Mesendoderm (in vitro differentiated cells): ENCODE measurements at regions not wholly inside any gene's neighbourhood (a gene's known extent, or its start where the extent isn't known, plus 50 kb on each side); places are given as distances from the start of the nearest gene placed in this dataset.
"Not testable (repeated sequence)": the region's sequence is repeated elsewhere in the genome, so short reads cannot be mapped to it uniquely, and the experiment has no call there.

Experiments
- DNase-seq: peaks from one replicate; pipeline ENCODE4 v3.0.0; 2013
- H2AK5ac ChIP-seq: 2 replicates; pipeline ENCODE4 v1.6.1; 2013; ENCODE audit warnings: low read length, inconsistent platforms
- H2BK120ac ChIP-seq: 2 replicates; pipeline ENCODE4 v1.6.1; 2013; ENCODE audit warnings: low read depth, mild to moderate bottlenecking, low read length, moderate library complexity, mixed read lengths
- H2BK15ac ChIP-seq: replicated peaks from 2 replicates; pipeline ENCODE4 v1.6.1; 2013; ENCODE audit warnings: low read depth, mild to moderate bottlenecking, moderate library complexity
- H2BK5ac ChIP-seq: 2 replicates; pipeline ENCODE4 v1.6.1; 2013; ENCODE audit warnings: low read length, inconsistent platforms
- H3K18ac ChIP-seq: 2 replicates; pipeline ENCODE4 v1.6.1; 2013; ENCODE audit warnings: mild to moderate bottlenecking, low read length, mixed read lengths
- H3K23ac ChIP-seq: one replicate; pipeline ENCODE4 v1.6.1; 2013; ENCODE audit warnings: low read length
- H3K27ac ChIP-seq: 2 replicates; pipeline ENCODE4 v1.5.1; 2013; ENCODE audit warnings: low read depth, mild to moderate bottlenecking, inconsistent platforms, low read length, moderate library complexity
- H3K27me3 ChIP-seq: 2 replicates; pipeline ENCODE4 v1.6.1; 2013; ENCODE audit warnings: low read length, control low read depth, mild to moderate bottlenecking, inconsistent platforms; ENCODE audit not compliant: insufficient read depth, poor library complexity
- H3K36me3 ChIP-seq: 2 replicates; pipeline ENCODE4 v1.6.1; 2013; ENCODE audit warnings: low read length, inconsistent platforms; ENCODE audit not compliant: control insufficient read depth, insufficient read depth
- H3K4ac ChIP-seq: one replicate; pipeline ENCODE4 v1.6.1; 2013; ENCODE audit warnings: low read depth, mild to moderate bottlenecking, low read length, moderate library complexity
- H3K4me1 ChIP-seq: 2 replicates; pipeline ENCODE4 v1.6.1; 2013; ENCODE audit warnings: low read depth, low read length, inconsistent platforms; ENCODE audit not compliant: control insufficient read depth
- H3K4me2 ChIP-seq: 2 replicates; pipeline ENCODE4 v1.6.1; 2013; ENCODE audit warnings: low read length
- H3K4me3 ChIP-seq: 2 replicates; pipeline ENCODE4 v1.5.1; 2013; ENCODE audit warnings: mild to moderate bottlenecking, low read length
- H3K56ac ChIP-seq: one replicate; pipeline ENCODE4 v1.6.1; 2013; ENCODE audit warnings: low read length
- H3K79me1 ChIP-seq: 2 replicates; pipeline ENCODE4 v1.6.1; 2013; ENCODE audit warnings: low read length, inconsistent platforms
- H3K79me2 ChIP-seq: 2 replicates; pipeline ENCODE4 v1.6.1; 2013; ENCODE audit warnings: mild to moderate bottlenecking, low read length; ENCODE audit not compliant: control insufficient read depth, insufficient read depth
- H3K9ac ChIP-seq: 2 replicates; pipeline ENCODE4 v1.6.1; 2013; ENCODE audit warnings: low read length, inconsistent platforms
- H4K5ac ChIP-seq: one replicate; pipeline ENCODE4 v1.6.1; 2013; ENCODE audit warnings: low read length
- H4K8ac ChIP-seq: one replicate; pipeline ENCODE4 v1.6.1; 2013; ENCODE audit warnings: low read depth, mild to moderate bottlenecking, control low read depth, low read length, moderate library complexity
- WGBS: extraction: QIAGEN DNeasy Blood & Tissue Kit; methylation state at CpG from one replicate; pipeline ENCODE4 v1.1.7; 2013; ENCODE audit warnings: low lambda C conversion rate, missing lambda C conversion rate; ENCODE audit not compliant: insufficient coverage; ENCODE audit errors: extremely low coverage; 5-methylcytosine and 5-hydroxymethylcytosine counted together

DNA sequence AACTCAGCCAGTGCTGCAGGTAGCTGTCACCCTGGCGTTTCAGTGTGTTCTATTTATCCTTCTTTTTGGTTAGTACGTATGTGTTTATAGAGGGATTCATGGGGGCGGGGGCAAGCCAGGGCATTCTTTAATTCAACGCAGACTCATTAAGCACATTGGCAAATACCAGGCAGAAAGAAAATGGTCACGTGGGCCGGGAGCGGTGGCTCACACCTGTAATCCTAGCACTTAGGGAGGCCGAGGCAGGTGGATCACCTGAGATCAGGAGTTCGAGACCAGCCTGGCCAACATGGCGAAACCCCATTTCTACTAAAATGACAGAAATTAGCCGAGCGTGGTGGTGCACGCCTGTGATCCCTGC lies 69.1 kb downstream of the HAPSTR1 start:
- Histone ChIP-seq H3K36me3 (no peaks in the 10 kb centered on the region), H3K9ac (no peak overlapping the region), H2BK120ac (no peak overlapping the region), H3K56ac (no peak overlapping the region), H3K27ac (no peak overlapping the region), H2BK15ac (no peak overlapping the region), H2AK5ac (no peak overlapping the region), H4K8ac (no peak overlapping the region), H3K4me2 (no peak overlapping the region), H3K27me3 (no peaks in the 10 kb centered on the region), H3K79me1 (no peaks in the 10 kb centered on the region), H3K4me3 (no peak overlapping the region), H3K79me2 (no peaks in the 10 kb centered on the region), H4K5ac (no peak overlapping the region), H3K4me1 (no peaks in the 10 kb centered on the region), H3K4ac (no peak overlapping the region), H3K23ac (no peak overlapping the region), H3K18ac (no peak overlapping the region), H2BK5ac (no peak overlapping the region)
- DNase-seq: no peak
- no CpG with 5 or more reads among the region's 13 CpGs for WGBS

DNA sequence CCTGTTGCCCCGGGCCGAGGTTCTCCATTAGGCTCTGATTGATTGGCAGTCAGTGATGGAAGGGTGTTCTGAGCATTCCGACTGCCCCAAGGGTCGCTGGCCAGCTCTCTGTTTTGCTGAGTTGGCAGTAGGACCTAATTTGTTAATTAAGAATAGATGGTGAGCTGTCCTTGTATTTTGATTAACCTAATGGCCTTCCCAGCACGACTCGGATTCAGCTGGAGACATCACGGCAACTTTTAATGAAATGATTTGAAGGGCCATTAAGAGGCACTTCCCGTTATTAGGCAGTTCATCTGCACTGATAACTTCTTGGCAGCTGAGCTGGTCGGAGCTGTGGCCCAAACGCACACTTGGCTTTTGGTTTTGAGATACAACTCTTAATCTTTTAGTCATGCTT lies 74.2 kb downstream of the HAPSTR1 start:
- H3K27ac ChIP-seq: no peak overlapping the region
- H3K79me1 ChIP-seq: no peaks in the 10 kb centered on the region
- H3K18ac ChIP-seq: no peak overlapping the region
- H3K56ac ChIP-seq: no peak overlapping the region
- no peak overlapping the region for H3K4me2 ChIP-seq
- no peak overlapping the region for H3K4me3 ChIP-seq
- H3K36me3 ChIP-seq: no peaks in the 10 kb centered on the region
- DNase-seq: no peak
- H3K79me2 ChIP-seq: no peaks in the 10 kb centered on the region
- no CpG with 5 or more reads among the region's 10 CpGs for WGBS
- H3K9ac ChIP-seq: no peak overlapping the region
- no peaks in the 10 kb centered on the region for H3K27me3 ChIP-seq
- H3K4ac ChIP-seq: no peak overlapping the region
- no peak overlapping the region for H2BK15ac ChIP-seq
- no peak overlapping the region for H4K5ac ChIP-seq
- no peak overlapping the region for H3K23ac ChIP-seq
- no peak overlapping the region for H2AK5ac ChIP-seq
- no peak overlapping the region for H2BK120ac ChIP-seq
- no peaks in the 10 kb centered on the region for H3K4me1 ChIP-seq
- H2BK5ac ChIP-seq: no peak overlapping the region
- no peak overlapping the region for H4K8ac ChIP-seq

DNA sequence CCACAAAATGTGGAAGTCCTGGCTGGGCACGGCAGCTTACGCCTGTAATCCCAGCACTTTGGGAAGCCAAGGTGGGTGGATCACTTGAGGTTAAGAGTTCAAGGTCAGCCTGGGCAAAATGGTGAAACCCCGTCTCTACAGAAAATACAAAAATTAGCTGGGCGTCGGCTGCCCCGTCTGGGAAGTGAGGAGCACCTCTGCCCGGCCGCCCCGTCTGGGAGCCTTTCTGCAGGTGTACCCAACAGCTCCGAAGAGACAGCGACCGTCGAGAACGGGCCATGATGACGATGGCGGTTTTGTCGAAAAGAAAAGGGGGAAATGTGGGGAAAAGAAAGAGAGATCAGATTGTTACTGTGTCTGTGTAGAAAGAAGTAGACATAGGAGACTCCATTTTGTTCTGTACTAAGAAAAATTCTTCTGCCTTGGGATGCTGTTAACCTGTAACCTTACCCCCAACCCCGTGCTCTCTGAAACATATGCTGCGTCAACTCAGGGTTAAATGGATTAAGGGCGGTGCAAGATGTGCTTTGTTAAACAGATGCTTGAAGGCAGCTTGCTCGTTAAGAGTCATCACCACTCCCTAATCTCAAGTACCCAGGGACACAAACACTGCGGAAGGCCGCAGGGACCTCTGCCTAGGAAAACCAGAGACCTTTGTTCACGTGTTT lies 75.0 kb downstream of the HAPSTR1 start:
- no CpG with 5 or more reads among the region's 24 CpGs for WGBS
- not testable (repeated sequence) for H2BK5ac ChIP-seq, H3K18ac ChIP-seq, H3K79me2 ChIP-seq, H3K4me1 ChIP-seq, H2BK15ac ChIP-seq, H3K23ac ChIP-seq, H4K8ac ChIP-seq, H2AK5ac ChIP-seq, H3K79me1 ChIP-seq, H4K5ac ChIP-seq, H3K9ac ChIP-seq, H3K27ac ChIP-seq, H3K4ac ChIP-seq, DNase-seq, H3K4me3 ChIP-seq, H3K27me3 ChIP-seq, H3K56ac ChIP-seq, H3K4me2 ChIP-seq, H3K36me3 ChIP-seq, H2BK120ac ChIP-seq

DNA sequence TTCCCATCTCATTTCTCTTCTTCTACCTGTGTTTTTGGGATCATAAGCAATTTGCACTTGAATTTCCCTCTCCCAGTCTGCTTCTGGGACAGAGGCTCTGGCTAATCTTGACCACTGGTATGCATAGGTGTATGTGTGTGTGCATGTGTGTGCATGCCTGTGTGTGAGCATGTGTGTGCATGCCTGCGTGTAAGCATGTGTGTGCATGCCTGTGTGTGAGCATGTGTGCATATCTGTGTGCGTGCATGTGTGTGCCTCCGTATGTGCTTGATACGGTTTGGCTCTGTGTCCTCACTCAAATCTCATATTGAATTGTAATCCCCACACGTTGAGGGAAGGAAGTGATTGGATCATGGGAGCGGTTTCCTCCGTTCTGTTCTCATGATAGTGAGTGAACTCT lies 77.7 kb downstream of the HAPSTR1 start:
- no peak overlapping the region for H4K8ac ChIP-seq
- H2BK120ac ChIP-seq: no peak overlapping the region
- no peak overlapping the region for H2BK15ac ChIP-seq
- H3K18ac ChIP-seq: no peak overlapping the region
- no peak for DNase-seq
- H3K4me3 ChIP-seq: no peak overlapping the region
- WGBS: no CpG with 5 or more reads among the region's 7 CpGs
- H3K4me2 ChIP-seq: no peak overlapping the region
- H2AK5ac ChIP-seq: no peak overlapping the region
- H3K79me1 ChIP-seq: no peaks in the 10 kb centered on the region
- H3K27me3 ChIP-seq: no peaks in the 10 kb centered on the region
- H3K9ac ChIP-seq: no peak overlapping the region
- H3K23ac ChIP-seq: no peak overlapping the region
- no peaks in the 10 kb centered on the region for H3K4me1 ChIP-seq
- no peak overlapping the region for H2BK5ac ChIP-seq
- no peaks in the 10 kb centered on the region for H3K79me2 ChIP-seq
- no peak overlapping the region for H3K27ac ChIP-seq
- H3K56ac ChIP-seq: no peak overlapping the region
- H3K4ac ChIP-seq: no peak overlapping the region
- no peak overlapping the region for H4K5ac ChIP-seq
- no peaks in the 10 kb centered on the region for H3K36me3 ChIP-seq

DNA sequence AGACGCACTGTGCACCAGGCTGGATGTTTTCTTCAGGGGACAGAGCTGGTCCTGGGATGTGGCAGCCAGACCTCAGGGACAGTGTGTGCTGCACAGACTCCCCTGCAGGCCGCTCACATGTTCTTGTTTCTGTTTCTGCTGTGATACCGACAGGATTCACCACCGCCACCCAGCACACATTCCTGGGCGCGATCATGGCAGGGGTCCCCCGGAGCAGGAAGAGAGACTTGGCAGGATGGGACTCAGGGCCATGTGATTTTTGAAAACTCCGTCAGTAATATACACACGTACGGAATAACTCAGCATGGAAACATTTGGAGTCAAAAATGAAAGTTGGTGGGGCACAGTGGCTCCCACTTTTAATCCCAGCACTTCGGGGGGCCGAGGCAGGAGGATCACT lies 79.0 kb downstream of the HAPSTR1 start:
- no peak overlapping the region for H3K56ac ChIP-seq
- no peak overlapping the region for H4K8ac ChIP-seq
- no peak overlapping the region for H2AK5ac ChIP-seq
- H3K27ac ChIP-seq: no peak overlapping the region
- no peaks in the 10 kb centered on the region for H3K27me3 ChIP-seq
- H2BK120ac ChIP-seq: no peak overlapping the region
- no peak overlapping the region for H3K18ac ChIP-seq
- no peaks in the 10 kb centered on the region for H3K4me1 ChIP-seq
- no peak overlapping the region for H3K4ac ChIP-seq
- H2BK15ac ChIP-seq: no peak overlapping the region
- H3K79me1 ChIP-seq: no peaks in the 10 kb centered on the region
- no peak overlapping the region for H2BK5ac ChIP-seq
- no peak overlapping the region for H3K4me3 ChIP-seq
- no CpG with 5 or more reads among the region's 12 CpGs for WGBS
- DNase-seq: no peak
- no peak overlapping the region for H3K4me2 ChIP-seq
- no peaks in the 10 kb centered on the region for H3K79me2 ChIP-seq
- H3K23ac ChIP-seq: no peak overlapping the region
- no peak overlapping the region for H4K5ac ChIP-seq
- no peak overlapping the region for H3K9ac ChIP-seq
- no peaks in the 10 kb centered on the region for H3K36me3 ChIP-seq
